GM03348 (cell line): ENCODE measurements at regions not wholly inside any gene's neighbourhood (a gene's known extent, or its start where the extent isn't known, plus 50 kb on each side); places are given as distances from the start of the nearest gene placed in this dataset.

Experiments
- DNase-seq: peaks from one replicate; pipeline ENCODE4 v3.0.0; 2012; ENCODE audit warnings: low spot score

GRCh38 chr16:54365990-54366634 is 79.5 kb upstream of the IRX3 start:
- DNase-seq, result no peak

GRCh38 chr16:54363766-54364165 is 77.2 kb upstream of the IRX3 start:
- no peak for DNase-seq

- no peak for DNase-seq
These were observed 76.1 kb upstream of the IRX3 start for GRCh38 chr16:54362591-54363206.

GRCh38 chr16:54361246-54361645 is 74.7 kb upstream of the IRX3 start:
- no peak for DNase-seq

GRCh38 chr16:54360681-54361080 is 74.1 kb upstream of the IRX3 start:
- DNase-seq, result no peak

- no peak for DNase-seq
These were observed 73.0 kb upstream of the IRX3 start for GRCh38 chr16:54359555-54359954.

- DNase-seq, result no peak
These were observed 72.5 kb upstream of the IRX3 start for GRCh38 chr16:54359081-54359480.

- DNase-seq, result no peak
These were observed 69.8 kb upstream of the IRX3 start for GRCh38 chr16:54356391-54356790.

DNA sequence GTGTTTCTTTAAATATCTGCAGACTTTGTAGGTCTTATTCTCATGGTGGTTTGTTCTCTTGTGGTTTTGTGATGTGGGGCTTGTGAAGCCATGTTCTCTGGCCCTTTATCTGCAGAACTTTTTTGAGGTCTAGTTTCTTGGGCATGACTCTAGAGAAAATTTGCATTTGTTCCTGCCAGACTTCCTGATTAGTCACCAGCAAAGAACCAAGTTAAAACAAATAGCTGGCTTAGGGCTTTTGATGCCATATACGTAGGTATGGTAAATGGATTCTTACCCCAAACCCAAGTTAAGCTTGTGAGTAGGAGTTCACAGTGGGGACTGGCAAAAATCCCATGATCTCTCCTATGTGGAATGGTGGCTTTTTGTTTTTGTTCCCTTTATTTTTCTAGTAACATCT is 68.7 kb upstream of the IRX3 start:
- no peak for DNase-seq

GRCh38 chr16:54353097-54353496 is 66.5 kb upstream of the IRX3 start:
- DNase-seq, result no peak

- DNase-seq, result no peak
These were observed 64.6 kb upstream of the IRX3 start for GRCh38 chr16:54351171-54351570.

GRCh38 chr16:54347961-54348360 is 61.4 kb upstream of the IRX3 start:
- no peak for DNase-seq

DNA sequence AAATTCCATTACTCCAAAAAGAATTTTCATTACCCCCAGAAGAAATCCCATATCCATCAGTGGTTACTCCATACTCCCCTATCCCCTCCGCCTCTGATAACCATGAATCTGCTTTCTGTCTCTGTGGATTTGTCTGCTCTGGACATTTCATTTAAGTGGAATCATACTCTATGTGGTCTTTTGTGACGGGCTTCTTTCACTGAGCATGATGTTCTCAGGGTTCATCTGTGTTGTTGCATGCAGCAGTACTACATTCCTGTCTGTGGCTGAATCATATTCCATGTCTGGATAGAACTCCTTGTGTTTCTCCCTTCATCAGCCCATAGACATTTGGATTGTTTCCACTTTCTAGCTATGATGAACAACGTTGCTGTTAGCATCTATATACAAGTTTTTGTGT is 59.5 kb upstream of the IRX3 start:
- DNase-seq, result peak; percentile 24

DNA sequence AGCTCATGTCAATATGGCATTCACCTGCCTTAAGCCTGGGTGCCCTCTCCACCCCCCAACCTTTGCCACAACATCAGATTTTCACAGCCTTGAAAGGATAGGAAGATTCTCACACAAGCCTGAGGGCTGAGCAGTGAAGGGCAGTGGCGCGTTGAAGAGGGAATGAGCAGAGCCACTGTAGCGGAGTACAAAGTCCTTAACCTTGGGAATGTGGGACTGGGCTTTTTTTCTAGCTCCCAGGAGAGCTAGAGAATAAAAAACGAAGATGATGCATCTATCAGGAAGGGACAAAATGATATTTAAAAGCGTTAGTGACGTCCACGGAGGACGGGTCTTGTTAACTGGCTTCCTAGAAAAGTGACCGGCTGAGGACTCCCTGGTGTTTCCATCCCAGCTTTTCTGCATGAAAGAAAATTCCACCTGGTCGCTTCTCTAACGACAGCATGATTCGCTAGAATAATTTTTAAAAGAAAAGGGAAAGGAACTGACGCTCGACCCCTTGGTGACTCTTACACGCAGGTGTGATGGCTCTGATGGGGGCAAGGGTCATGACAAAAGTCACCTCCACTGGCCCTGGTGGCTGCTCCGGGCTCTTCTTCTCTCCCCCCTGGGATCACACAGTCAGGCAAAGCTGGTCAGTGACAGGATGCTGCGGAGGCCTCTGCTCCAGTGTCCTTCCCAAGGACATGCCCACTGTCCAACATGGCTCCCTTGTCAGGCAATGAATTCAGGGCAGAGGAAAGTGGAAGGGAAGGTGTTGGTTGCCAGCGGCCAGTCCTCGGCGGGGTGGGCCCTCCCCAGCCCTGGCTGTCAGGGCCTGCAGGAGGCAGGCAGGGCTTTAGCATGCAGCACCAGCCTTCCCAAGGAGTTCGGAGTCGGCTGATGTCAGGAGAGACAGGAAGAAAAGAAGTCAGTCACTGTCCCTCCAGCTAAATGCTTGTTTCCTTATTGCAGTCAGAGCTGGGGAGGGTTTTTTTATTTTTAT is 58.4 kb upstream of the IRX3 start:
- no peak for DNase-seq

DNA sequence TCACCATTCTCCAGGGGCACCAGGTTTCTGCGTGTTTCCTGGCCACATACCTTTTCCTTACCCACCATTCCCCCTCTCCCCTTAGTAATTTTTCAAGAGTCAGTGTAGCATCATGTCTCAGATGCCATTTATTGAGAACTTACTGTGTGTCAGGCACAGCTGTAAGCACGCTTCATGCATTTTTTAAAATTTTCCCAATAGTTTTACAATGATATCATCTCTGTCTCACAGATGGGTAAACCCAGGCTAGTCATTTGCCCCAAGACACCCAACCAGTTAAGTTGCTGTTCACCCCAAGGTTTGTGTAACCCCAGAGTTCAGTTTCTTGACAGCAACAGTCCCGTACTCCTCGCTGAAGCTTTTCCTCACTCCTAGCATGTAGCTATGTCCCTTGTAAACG is 56.4 kb upstream of the IRX3 start:
- DNase-seq, result peak; percentile 58

GRCh38 chr16:54341892-54342776 is 55.5 kb upstream of the IRX3 start:
- peak; percentile 52 for DNase-seq

DNA sequence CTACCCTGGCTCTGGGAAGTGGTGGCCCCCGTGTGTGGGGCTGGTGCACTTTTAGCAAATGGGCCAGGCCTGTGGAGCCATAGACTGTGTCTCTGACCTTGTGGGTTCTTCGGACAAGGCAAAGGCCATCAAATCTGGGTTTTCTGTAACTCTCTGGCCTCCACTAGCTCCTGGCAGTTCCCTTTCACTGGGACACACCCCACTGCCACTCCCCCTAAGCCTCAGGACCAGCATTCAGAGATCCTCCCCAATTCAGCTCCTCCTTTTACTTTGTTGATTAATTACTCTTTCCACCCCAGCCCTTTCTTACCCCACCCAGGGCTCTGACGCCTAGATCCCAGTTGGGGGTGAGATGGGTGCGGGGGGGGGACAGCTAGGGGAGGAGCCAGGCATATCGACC is 53.9 kb upstream of the IRX3 start:
- DNase-seq, result no peak

DNA sequence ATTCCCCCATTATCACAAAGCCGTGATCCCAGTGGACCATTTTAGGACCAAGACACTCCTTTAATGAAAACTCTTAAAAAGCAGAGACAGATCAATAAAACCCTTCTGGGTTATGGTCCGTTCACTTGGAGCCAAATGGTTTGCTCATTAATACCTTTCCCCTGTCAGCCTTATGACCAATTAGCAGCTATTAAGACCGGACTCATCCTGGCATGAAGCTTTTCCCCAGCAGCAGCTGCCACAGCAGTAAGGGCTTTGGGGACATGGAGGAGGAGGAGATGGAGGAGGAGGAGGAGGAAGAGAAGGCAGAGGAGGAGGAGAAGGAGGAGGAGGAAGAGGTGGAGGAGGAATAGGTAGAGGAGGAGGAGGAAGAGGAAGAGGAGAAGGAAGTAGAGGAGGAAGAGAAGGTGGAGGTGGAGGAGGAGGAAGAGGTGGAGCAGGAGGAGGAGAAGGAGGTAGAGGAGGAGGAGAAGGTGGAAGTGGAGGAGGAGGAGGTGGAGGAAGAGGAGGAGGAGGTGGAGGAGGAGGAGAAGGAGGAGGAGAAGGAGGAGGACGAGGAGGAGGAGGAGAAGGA is 50.1 kb upstream of the IRX3 start:
- no peak for DNase-seq
